K562 (cell line): ENCODE measurements at regions not wholly inside any gene's neighbourhood (a gene's known extent, or its start where the extent isn't known, plus 50 kb on each side); places are given as distances from the start of the nearest gene placed in this dataset.

Experiments
- BMI1 ChIP-seq: fragments of 150-350 bp; IDR thresholded peaks from 2 replicates; pipeline ENCODE4 v1.6.1; 2014; ENCODE audit warnings: low read length
- CEBPG ChIP-seq, 3 experiments: fragments of 200-800 bp in 1 of 3; sonication (Bioruptor generic) in 1 of 3; sonication (generic) in 1 of 3; formaldehyde crosslinking in 1 of 3; IDR thresholded peaks in 2 of 3; conservative IDR thresholded peaks in 1 of 3; 2 replicates each; pipeline versions ENCODE4 v1.6.1 to v1.8.0; 2016 to 2022; ENCODE audit warnings: missing compliant biosample characterization in 2 of 3, missing genetic modification characterization in 2 of 3, mild to moderate bottlenecking in 1 of 3, missing genetic modification reagents in 1 of 3
- CSDE1 ChIP-seq, 2 experiments: fragments of 450-650 bp; IDR thresholded peaks; 2 replicates each; pipeline ENCODE4 v1.6.1; 2016; ENCODE audit warnings: mild to moderate bottlenecking in 1 of 2
- FOSL1 ChIP-seq: fragments of 200-800 bp; sonication (Bioruptor generic); conservative IDR thresholded peaks from 2 replicates; pipeline ENCODE4 v1.6.1; 2016; ENCODE audit warnings: missing genetic modification characterization, missing compliant biosample characterization
- FOXK2 ChIP-seq, 2 experiments: fragments of 450-650 bp; IDR thresholded peaks in 1 of 2; conservative IDR thresholded peaks in 1 of 2; 2 replicates each; pipeline ENCODE4 v1.6.1; 2016; ENCODE audit warnings: low read depth in 2 of 2, mild to moderate bottlenecking in 1 of 2
- GABPB1 ChIP-seq: sonication (generic); formaldehyde crosslinking; IDR thresholded peaks from 2 replicates; pipeline ENCODE4 v1.8.0; 2022; ENCODE audit warnings: mild to moderate bottlenecking, missing genetic modification reagents
- KDM2B ChIP-seq: fragments of 250-450 bp; sonication (Bioruptor Pico); IDR thresholded peaks from 2 replicates; pipeline ENCODE4 v1.8.0; 2021; ENCODE audit warnings: mild to moderate bottlenecking, moderate library complexity
- NR3C1 ChIP-seq: sonication (generic); formaldehyde crosslinking; IDR thresholded peaks from 2 replicates; pipeline ENCODE4 v1.8.1; 2022; ENCODE audit warnings: missing genetic modification reagents
- PTBP1 ChIP-seq: fragments of 200-400 bp; formaldehyde crosslinking; IDR thresholded peaks from 2 replicates; pipeline ENCODE4 v1.6.1; 2017; ENCODE audit warnings: low read depth, low read length
- PTRF ChIP-seq: fragments of 450-650 bp; IDR thresholded peaks from 2 replicates; pipeline ENCODE4 v1.6.1; 2016; ENCODE audit warnings: mild to moderate bottlenecking, missing genetic modification characterization, missing compliant biosample characterization
- SMC3 ChIP-seq: conservative IDR thresholded peaks from 2 replicates; pipeline ENCODE4 v1.6.1; 2011; ENCODE audit warnings: low read depth, low read length, improper control_type of control experiment; ENCODE audit not compliant: insufficient read depth
- SNIP1 ChIP-seq: fragments of 450-650 bp; IDR thresholded peaks from 2 replicates; pipeline ENCODE4 v1.7.1; 2017; ENCODE audit warnings: low read depth, mild to moderate bottlenecking
- STAT5A ChIP-seq: IDR thresholded peaks from 2 replicates; pipeline ENCODE4 v1.6.1; 2012; ENCODE audit warnings: low read length, inconsistent platforms, borderline replicate concordance
- ZBED1 ChIP-seq: IDR thresholded peaks from 2 replicates; pipeline ENCODE4 v1.6.1; 2014
- ZNF124 ChIP-seq: sonication (generic); formaldehyde crosslinking; IDR thresholded peaks from 2 replicates; pipeline ENCODE4 v1.8.1; 2022; ENCODE audit warnings: missing genetic modification reagents
- ZNF212 ChIP-seq: fragments of 450-650 bp; formaldehyde crosslinking; IDR thresholded peaks from 2 replicates; pipeline ENCODE4 v1.4.0; 2020; ENCODE audit warnings: mild to moderate bottlenecking
- ZNF507 ChIP-seq: conservative IDR thresholded peaks from 2 replicates; pipeline ENCODE4 v1.6.1; 2017; ENCODE audit warnings: missing genetic modification characterization, missing compliant biosample characterization
- ZNF77 ChIP-seq: fragments of 250-450 bp; sonication (Bioruptor Pico); IDR thresholded peaks from 2 replicates; pipeline ENCODE4 v1.5.0; 2020
- TF ChIP-seq, protein P1 (sequence below): sonication (generic); formaldehyde crosslinking; IDR thresholded peaks from 2 replicates; pipeline ENCODE4 v1.8.1; 2022; ENCODE audit warnings: missing genetic modification reagents
- TF ChIP-seq, protein P2 (sequence below), 2 experiments: fragments of 450-650 bp; IDR thresholded peaks; 2 replicates each; pipeline ENCODE4 v1.6.1; 2018; ENCODE audit warnings: mild to moderate bottlenecking in 2 of 2, low read depth in 1 of 2; ENCODE audit not compliant: partially characterized antibody in 2 of 2

DNA sequence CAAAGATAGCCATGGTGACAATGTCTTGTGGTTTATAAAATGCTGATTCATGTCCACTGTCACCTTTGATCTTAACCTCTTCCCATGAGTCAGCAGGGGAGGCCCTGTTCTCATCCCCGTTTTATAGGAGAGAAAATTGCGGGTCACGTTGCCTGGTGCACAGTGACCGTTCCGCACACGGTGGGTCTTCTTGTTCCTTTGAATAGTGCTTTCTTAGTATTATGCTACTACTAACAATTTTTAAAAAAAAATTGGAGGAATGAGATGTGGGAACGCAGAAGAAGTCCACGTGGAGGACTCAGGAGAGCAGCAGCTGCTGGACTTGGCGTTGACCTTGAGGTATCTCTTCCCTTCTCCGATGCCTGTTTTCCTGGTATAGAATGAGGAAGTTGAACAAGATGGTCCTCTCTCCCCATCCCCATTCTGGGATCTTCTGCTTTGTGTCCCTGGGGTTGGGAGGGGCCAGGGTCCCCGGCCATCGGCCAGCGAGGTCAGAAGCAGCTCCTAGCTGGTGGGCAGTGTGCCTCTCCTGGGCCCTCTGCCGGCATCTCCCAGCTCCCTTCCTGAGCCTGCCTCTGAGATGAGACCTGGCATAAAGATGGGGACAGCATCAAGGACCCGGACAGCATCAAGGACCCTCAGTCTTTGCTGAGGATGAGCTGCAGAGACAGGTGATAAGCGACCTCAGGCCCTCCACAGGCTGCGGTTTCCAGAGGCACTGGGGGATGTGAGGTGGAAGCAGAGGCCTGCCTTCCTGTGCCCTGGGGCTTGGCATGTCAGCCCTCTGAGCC is 143.9 kb downstream of the C9orf50 start (continued):
- TF ChIP-seq, protein P1, sequence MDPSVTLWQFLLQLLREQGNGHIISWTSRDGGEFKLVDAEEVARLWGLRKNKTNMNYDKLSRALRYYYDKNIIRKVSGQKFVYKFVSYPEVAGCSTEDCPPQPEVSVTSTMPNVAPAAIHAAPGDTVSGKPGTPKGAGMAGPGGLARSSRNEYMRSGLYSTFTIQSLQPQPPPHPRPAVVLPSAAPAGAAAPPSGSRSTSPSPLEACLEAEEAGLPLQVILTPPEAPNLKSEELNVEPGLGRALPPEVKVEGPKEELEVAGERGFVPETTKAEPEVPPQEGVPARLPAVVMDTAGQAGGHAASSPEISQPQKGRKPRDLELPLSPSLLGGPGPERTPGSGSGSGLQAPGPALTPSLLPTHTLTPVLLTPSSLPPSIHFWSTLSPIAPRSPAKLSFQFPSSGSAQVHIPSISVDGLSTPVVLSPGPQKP (CRISPR knock-in tag), result no peak
- TF ChIP-seq ZBED1 (no peak), STAT5A (no peak), SNIP1 (no peak), ZNF77 (CRISPR knock-in tag) (no peak), PTBP1 (no peak), ZNF124 (no peak), NR3C1 (CRISPR knock-in tag) (no peak), FOXK2 (conservative IDR thresholded peaks at IDR 0.05 in 1 of 2, IDR thresholded peaks at IDR 0.05 in 1 of 2; ENCODE audit: low read depth in 2 of 2) (0 out of 4 replicates have a peak, but pooled peaks of 1 of the 2 experiments have one; percentile 27), PTRF (tag) (0 out of 2 replicates have a peak, but pooled peaks have one; percentile 7), CEBPG (CRISPR knock-in tag; IDR thresholded peaks at IDR 0.05) (no peak), CEBPG (tag; conservative IDR thresholded peaks at IDR 0.05 in 1 of 2, IDR thresholded peaks at IDR 0.05 in 1 of 2) (no peak), ZNF212 (CRISPR knock-in tag) (no peak), BMI1 (no peak), GABPB1 (CRISPR knock-in tag) (peak; percentile 32; the same call in 1 of the 2 replicates), CSDE1 (IDR thresholded peaks at IDR 0.05) (no peak), KDM2B (CRISPR knock-in tag) (no peak), ZNF507 (tag) (no peak), SMC3 (no peak), FOSL1 (tag) (peak; percentile 92)
- TF ChIP-seq, protein P2, sequence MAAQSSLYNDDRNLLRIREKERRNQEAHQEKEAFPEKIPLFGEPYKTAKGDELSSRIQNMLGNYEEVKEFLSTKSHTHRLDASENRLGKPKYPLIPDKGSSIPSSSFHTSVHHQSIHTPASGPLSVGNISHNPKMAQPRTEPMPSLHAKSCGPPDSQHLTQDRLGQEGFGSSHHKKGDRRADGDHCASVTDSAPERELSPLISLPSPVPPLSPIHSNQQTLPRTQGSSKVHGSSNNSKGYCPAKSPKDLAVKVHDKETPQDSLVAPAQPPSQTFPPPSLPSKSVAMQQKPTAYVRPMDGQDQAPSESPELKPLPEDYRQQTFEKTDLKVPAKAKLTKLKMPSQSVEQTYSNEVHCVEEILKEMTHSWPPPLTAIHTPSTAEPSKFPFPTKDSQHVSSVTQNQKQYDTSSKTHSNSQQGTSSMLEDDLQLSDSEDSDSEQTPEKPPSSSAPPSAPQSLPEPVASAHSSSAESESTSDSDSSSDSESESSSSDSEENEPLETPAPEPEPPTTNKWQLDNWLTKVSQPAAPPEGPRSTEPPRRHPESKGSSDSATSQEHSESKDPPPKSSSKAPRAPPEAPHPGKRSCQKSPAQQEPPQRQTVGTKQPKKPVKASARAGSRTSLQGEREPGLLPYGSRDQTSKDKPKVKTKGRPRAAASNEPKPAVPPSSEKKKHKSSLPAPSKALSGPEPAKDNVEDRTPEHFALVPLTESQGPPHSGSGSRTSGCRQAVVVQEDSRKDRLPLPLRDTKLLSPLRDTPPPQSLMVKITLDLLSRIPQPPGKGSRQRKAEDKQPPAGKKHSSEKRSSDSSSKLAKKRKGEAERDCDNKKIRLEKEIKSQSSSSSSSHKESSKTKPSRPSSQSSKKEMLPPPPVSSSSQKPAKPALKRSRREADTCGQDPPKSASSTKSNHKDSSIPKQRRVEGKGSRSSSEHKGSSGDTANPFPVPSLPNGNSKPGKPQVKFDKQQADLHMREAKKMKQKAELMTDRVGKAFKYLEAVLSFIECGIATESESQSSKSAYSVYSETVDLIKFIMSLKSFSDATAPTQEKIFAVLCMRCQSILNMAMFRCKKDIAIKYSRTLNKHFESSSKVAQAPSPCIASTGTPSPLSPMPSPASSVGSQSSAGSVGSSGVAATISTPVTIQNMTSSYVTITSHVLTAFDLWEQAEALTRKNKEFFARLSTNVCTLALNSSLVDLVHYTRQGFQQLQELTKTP (IDR thresholded peaks at IDR 0.05; ENCODE audit: low read depth in 1 of 2, partially characterized antibody in 2 of 2), result peak in 1 of 2 experiments; percentile 56
- TF ChIP-seq, all 486 proteins: peak for 76
